H9 (cell line): ENCODE measurements at regions not wholly inside any gene's neighbourhood (a gene's known extent, or its start where the extent isn't known, plus 50 kb on each side); places are given as distances from the start of the nearest gene placed in this dataset.

Experiments used
- DNase-seq: peaks from one replicate; pipeline ENCODE4 v3.0.0-alpha.2; 2017
- H2AFZ ChIP-seq: one replicate; pipeline ENCODE4 v1.6.1; 2013; ENCODE audit warnings: mild to moderate bottlenecking, low read length, control low read depth, moderate library complexity
- H2AK5ac ChIP-seq: 2 replicates; pipeline ENCODE4 v1.6.1; 2013; ENCODE audit warnings: low read length, control low read depth, mixed read lengths; ENCODE audit not compliant: insufficient read length
- H2BK120ac ChIP-seq: one replicate; pipeline ENCODE4 v1.6.1; 2013; ENCODE audit warnings: low read depth, mild to moderate bottlenecking, low read length, control low read depth, inconsistent platforms; ENCODE audit not compliant: poor library complexity, severe bottlenecking
- H2BK12ac ChIP-seq: 2 replicates; pipeline ENCODE4 v1.6.1; 2013; ENCODE audit warnings: low read length, control low read depth, mixed read lengths, low read depth; ENCODE audit not compliant: insufficient read length
- H2BK15ac ChIP-seq: 2 replicates; pipeline ENCODE4 v1.6.1; 2013; ENCODE audit warnings: low read depth, low read length, control low read depth
- H2BK20ac ChIP-seq: one replicate; pipeline ENCODE4 v1.6.1; 2013; ENCODE audit warnings: low read depth, mild to moderate bottlenecking, low read length, control low read depth, inconsistent platforms; ENCODE audit not compliant: poor library complexity, severe bottlenecking
- H2BK5ac ChIP-seq: 2 replicates; pipeline ENCODE4 v1.6.1; 2013; ENCODE audit warnings: low read length, control low read depth, mixed read lengths; ENCODE audit not compliant: insufficient read length
- H3K14ac ChIP-seq: 2 replicates; pipeline ENCODE4 v1.6.1; 2013; ENCODE audit warnings: low read length, control low read depth; ENCODE audit not compliant: insufficient read depth
- H3K18ac ChIP-seq: 2 replicates; pipeline ENCODE4 v1.6.1; 2013; ENCODE audit warnings: low read depth, mild to moderate bottlenecking, mixed read lengths, low read length, control low read depth; ENCODE audit not compliant: insufficient read length
- H3K23ac ChIP-seq: 2 replicates; pipeline ENCODE4 v1.6.1; 2013; ENCODE audit warnings: low read length, control low read depth, mixed read lengths, low read depth; ENCODE audit not compliant: insufficient read length
- H3K23me2 ChIP-seq: 2 replicates; pipeline ENCODE4 v1.6.1; 2013; ENCODE audit warnings: low read depth, mild to moderate bottlenecking, mixed read lengths, low read length, control low read depth; ENCODE audit not compliant: insufficient read length, poor library complexity, severe bottlenecking
- H3K27ac ChIP-seq: 2 replicates; pipeline ENCODE4 v1.5.1; 2013; ENCODE audit warnings: low read length, control low read depth, mixed read lengths, low read depth; ENCODE audit not compliant: insufficient read length
- H3K27me3 ChIP-seq: 2 replicates; pipeline ENCODE4 v1.6.1; 2013; ENCODE audit warnings: low read length, control low read depth, inconsistent platforms; ENCODE audit not compliant: insufficient read depth
- H3K4ac ChIP-seq: 2 replicates; pipeline ENCODE4 v1.6.1; 2013; ENCODE audit warnings: low read depth, mild to moderate bottlenecking, control low read depth, inconsistent platforms, low read length, moderate library complexity
- H3K4me1 ChIP-seq: 2 replicates; pipeline ENCODE4 v1.6.1; 2013; ENCODE audit warnings: low read length, control low read depth, inconsistent platforms; ENCODE audit not compliant: insufficient read depth
- H3K4me2 ChIP-seq: 2 replicates; pipeline ENCODE4 v1.6.1; 2013; ENCODE audit warnings: low read length, control low read depth, mixed read lengths; ENCODE audit not compliant: insufficient read length, insufficient read depth
- H3K56ac ChIP-seq: 2 replicates; pipeline ENCODE4 v1.6.1; 2013; ENCODE audit warnings: low read depth, mild to moderate bottlenecking, mixed read lengths, low read length, control low read depth; ENCODE audit not compliant: insufficient read length
- H3K79me1 ChIP-seq: 2 replicates; pipeline ENCODE4 v1.6.1; 2013; ENCODE audit warnings: low read depth, mild to moderate bottlenecking, moderate library complexity, low read length, control low read depth, inconsistent platforms; ENCODE audit not compliant: insufficient read depth, poor library complexity, severe bottlenecking
- H3K79me2 ChIP-seq: 2 replicates; pipeline ENCODE4 v1.6.1; 2013; ENCODE audit warnings: low read length, control low read depth, inconsistent platforms; ENCODE audit not compliant: insufficient read depth
- H3K9ac ChIP-seq: 2 replicates; pipeline ENCODE4 v1.6.1; 2013; ENCODE audit warnings: low read length, control low read depth, mixed read lengths; ENCODE audit not compliant: insufficient read length; ENCODE audit errors: extremely low read depth
- H3K9me3 ChIP-seq: one replicate; pipeline ENCODE4 v1.6.1; 2013; ENCODE audit warnings: low read depth, low read length, inconsistent platforms; ENCODE audit not compliant: control insufficient read depth
- H3T11ph ChIP-seq: one replicate; pipeline ENCODE4 v1.6.1; 2013; ENCODE audit warnings: mild to moderate bottlenecking, low read length, control low read depth, inconsistent platforms
- H4K20me1 ChIP-seq: one replicate; pipeline ENCODE4 v1.6.1; 2013; ENCODE audit not compliant: control insufficient read depth, insufficient read length, insufficient read depth
- H4K5ac ChIP-seq: 2 replicates; pipeline ENCODE4 v1.6.1; 2013; ENCODE audit warnings: low read depth, mild to moderate bottlenecking, mixed read lengths, low read length, control low read depth; ENCODE audit not compliant: insufficient read length
- H4K8ac ChIP-seq: replicated peaks from 2 replicates; pipeline ENCODE4 v1.6.1; 2013; ENCODE audit warnings: low read length, control low read depth, mixed read lengths, low read depth; ENCODE audit not compliant: insufficient read length
- H4K91ac ChIP-seq: 2 replicates; pipeline ENCODE4 v1.6.1; 2013; ENCODE audit warnings: low read depth, mild to moderate bottlenecking, moderate library complexity, mixed read lengths, low read length, control low read depth; ENCODE audit not compliant: insufficient read length
- H3K27ac Mint-ChIP-seq, 3 experiments: 2 replicates in 2 of 3; 3 replicates in 1 of 3; pipeline ENCODE4 v1.8.0; 2020 to 2021; ENCODE audit warnings: mixed read lengths in 3 of 3, mild to moderate bottlenecking in 1 of 3, moderate library complexity in 1 of 3
- H3K27me3 Mint-ChIP-seq: 2 replicates; pipeline ENCODE4 v1.8.0; 2021; ENCODE audit warnings: low read depth, mild to moderate bottlenecking, moderate library complexity, mixed read lengths
- H3K36me3 Mint-ChIP-seq, 3 experiments: 2 replicates in 2 of 3; 3 replicates in 1 of 3; pipeline ENCODE4 v1.8.0; 2020 to 2021; ENCODE audit warnings: low read depth in 3 of 3, mixed read lengths in 3 of 3; ENCODE audit not compliant: insufficient read depth in 1 of 3
- H3K4me1 Mint-ChIP-seq, 2 experiments: 2 replicates each; pipeline ENCODE4 v1.8.0; 2020; ENCODE audit warnings: mixed read lengths in 2 of 2
- H3K4me3 Mint-ChIP-seq, 2 experiments: 2 replicates in 1 of 2; 3 replicates in 1 of 2; pipeline ENCODE4 v1.8.0; 2020 to 2021; ENCODE audit warnings: mild to moderate bottlenecking in 2 of 2, mixed read lengths in 2 of 2, moderate library complexity in 1 of 2
- H3K9me3 Mint-ChIP-seq, 2 experiments: 2 replicates in 1 of 2; 3 replicates in 1 of 2; pipeline ENCODE4 v1.8.0; 2020; ENCODE audit warnings: mild to moderate bottlenecking in 2 of 2, mixed read lengths in 2 of 2, moderate library complexity in 1 of 2
- WGBS: extraction: QIAGEN DNeasy Blood & Tissue Kit; methylation state at CpG from one replicate; pipeline ENCODE4 v1.1.7; 2013; ENCODE audit warnings: missing lambda C conversion rate, low lambda C conversion rate, mixed read lengths; ENCODE audit not compliant: insufficient read length; ENCODE audit errors: extremely low coverage; 5-methylcytosine and 5-hydroxymethylcytosine counted together
- TF ChIP-seq, protein P1 (sequence below): fragments of 200-600 bp; sonication (generic); conservative IDR thresholded peaks from 3 replicates; pipeline ENCODE4 v1.8.0; 2021; ENCODE audit warnings: antibody characterized with exemption, mild to moderate bottlenecking

DNA sequence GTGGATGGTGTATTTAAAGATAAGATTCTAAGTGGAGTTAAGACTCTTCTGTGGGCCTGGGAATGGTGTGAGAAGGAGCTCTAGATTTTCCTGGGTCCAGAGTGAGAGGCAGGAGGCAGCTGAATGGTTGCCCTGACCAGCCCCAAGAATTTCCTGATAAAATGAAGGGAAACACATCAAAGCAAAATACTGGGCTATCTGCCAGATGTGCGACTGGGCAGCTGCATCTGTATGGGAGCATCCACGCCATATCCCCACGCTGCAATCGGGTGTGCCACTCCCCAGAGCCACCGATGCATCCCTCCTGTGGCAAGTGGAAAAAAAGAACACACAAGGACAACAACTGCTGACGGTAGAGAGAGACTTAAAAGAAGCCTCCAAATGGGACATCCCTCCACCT, 84.3 kb upstream of the COX10 start:
- H3T11ph ChIP-seq, result no peak overlapping the region
- no peaks in the 10 kb centered on the region for H4K20me1 ChIP-seq
- no peak overlapping the region for H3K27ac ChIP-seq
- H2BK120ac ChIP-seq, result no peak overlapping the region
- H2BK5ac ChIP-seq, result no peak overlapping the region
- Mint-ChIP-seq H3K9me3 (no peaks in the 10 kb centered on the region; a peak in 1 of 5 replicates), H3K27ac (no peak overlapping the region), H3K27me3 (no peaks in the 10 kb centered on the region), H3K4me1 (peaks cover 10 to 12% of the 10 kb centered on the region in 2 experiments), H3K36me3 (peaks cover 0 to 6% (median 2%) of the 10 kb centered on the region in 3 experiments; a peak in 1 of 7 replicates), H3K4me3 (no peak overlapping the region)
- H4K91ac ChIP-seq, result no peak overlapping the region
- no peaks in the 10 kb centered on the region for H3K4me1 ChIP-seq
- no peak overlapping the region for H2BK12ac ChIP-seq
- H3K79me1 ChIP-seq, result no peaks in the 10 kb centered on the region
- no peak overlapping the region for H3K4me2 ChIP-seq
- no peaks in the 10 kb centered on the region for H3K9me3 ChIP-seq
- no peaks in the 10 kb centered on the region for H3K23me2 ChIP-seq
- no peaks in the 10 kb centered on the region for H3K79me2 ChIP-seq
- TF ChIP-seq, protein P1, sequence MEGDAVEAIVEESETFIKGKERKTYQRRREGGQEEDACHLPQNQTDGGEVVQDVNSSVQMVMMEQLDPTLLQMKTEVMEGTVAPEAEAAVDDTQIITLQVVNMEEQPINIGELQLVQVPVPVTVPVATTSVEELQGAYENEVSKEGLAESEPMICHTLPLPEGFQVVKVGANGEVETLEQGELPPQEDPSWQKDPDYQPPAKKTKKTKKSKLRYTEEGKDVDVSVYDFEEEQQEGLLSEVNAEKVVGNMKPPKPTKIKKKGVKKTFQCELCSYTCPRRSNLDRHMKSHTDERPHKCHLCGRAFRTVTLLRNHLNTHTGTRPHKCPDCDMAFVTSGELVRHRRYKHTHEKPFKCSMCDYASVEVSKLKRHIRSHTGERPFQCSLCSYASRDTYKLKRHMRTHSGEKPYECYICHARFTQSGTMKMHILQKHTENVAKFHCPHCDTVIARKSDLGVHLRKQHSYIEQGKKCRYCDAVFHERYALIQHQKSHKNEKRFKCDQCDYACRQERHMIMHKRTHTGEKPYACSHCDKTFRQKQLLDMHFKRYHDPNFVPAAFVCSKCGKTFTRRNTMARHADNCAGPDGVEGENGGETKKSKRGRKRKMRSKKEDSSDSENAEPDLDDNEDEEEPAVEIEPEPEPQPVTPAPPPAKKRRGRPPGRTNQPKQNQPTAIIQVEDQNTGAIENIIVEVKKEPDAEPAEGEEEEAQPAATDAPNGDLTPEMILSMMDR, result no peak
- H3K27me3 ChIP-seq, result no peaks in the 10 kb centered on the region
- no peak overlapping the region for H2BK20ac ChIP-seq
- no peak overlapping the region for H3K9ac ChIP-seq
- H3K56ac ChIP-seq, result no peak overlapping the region
- H2AK5ac ChIP-seq, result no peak overlapping the region
- no peak overlapping the region for H3K23ac ChIP-seq
- no peak overlapping the region for H2BK15ac ChIP-seq
- H2AFZ ChIP-seq, result no peak overlapping the region
- no peak overlapping the region for H3K18ac ChIP-seq
- no peak for DNase-seq
- H4K5ac ChIP-seq, result no peak overlapping the region
- H3K14ac ChIP-seq, result no peak overlapping the region
- no CpG with 5 or more reads among the region's 6 CpGs for WGBS
- no peak overlapping the region for H3K4ac ChIP-seq
- H4K8ac ChIP-seq, result no peak overlapping the region
